ENCODE measurements at regions not wholly inside any gene's neighbourhood (a gene's known extent, or its start where the extent isn't known, plus 50 kb on each side); places are given as distances from the start of the nearest gene placed in this dataset.

- no peaks in the 10 kb centered on the region for H3K27me3 ChIP-seq (ENCODE audit: low read depth)
- no peaks in the 10 kb centered on the region for H3K36me3 ChIP-seq
Observed at GRCh38 chr2:209322905-209323512, 100.8 kb upstream of the MAP2 start.

DNA sequence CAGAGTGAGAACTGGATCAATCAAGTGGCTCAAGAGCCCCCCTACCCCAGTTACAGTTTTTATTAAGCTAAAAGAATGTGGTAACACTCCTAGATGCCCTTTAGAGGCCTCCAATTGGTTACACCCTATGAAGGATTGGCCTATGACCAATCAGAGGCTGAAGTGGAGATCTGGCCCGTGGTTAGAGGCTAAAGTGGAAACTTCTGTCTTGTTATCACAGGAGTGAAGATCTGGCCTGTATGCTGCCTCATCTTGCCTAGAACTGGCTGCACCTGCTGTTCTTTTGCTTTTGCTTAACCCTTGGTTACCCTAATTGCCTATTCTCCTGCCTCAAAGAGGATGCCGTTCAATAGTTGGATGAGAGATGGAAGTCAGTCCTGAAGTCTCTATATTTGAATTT, 100.1 kb upstream of the MAP2 start:
- Histone ChIP-seq H3K27ac (no peak overlapping the region), H3K4me1 (no peaks in the 10 kb centered on the region), H3K36me3 (no peaks in the 10 kb centered on the region), H3K4me3 (no peak overlapping the region), H3K9me3 (no peaks in the 10 kb centered on the region), H3K27me3 (ENCODE audit: low read depth) (no peaks in the 10 kb centered on the region)
- TF ChIP-seq, protein P1, sequence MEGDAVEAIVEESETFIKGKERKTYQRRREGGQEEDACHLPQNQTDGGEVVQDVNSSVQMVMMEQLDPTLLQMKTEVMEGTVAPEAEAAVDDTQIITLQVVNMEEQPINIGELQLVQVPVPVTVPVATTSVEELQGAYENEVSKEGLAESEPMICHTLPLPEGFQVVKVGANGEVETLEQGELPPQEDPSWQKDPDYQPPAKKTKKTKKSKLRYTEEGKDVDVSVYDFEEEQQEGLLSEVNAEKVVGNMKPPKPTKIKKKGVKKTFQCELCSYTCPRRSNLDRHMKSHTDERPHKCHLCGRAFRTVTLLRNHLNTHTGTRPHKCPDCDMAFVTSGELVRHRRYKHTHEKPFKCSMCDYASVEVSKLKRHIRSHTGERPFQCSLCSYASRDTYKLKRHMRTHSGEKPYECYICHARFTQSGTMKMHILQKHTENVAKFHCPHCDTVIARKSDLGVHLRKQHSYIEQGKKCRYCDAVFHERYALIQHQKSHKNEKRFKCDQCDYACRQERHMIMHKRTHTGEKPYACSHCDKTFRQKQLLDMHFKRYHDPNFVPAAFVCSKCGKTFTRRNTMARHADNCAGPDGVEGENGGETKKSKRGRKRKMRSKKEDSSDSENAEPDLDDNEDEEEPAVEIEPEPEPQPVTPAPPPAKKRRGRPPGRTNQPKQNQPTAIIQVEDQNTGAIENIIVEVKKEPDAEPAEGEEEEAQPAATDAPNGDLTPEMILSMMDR (IDR thresholded peaks at IDR 0.05), result no peak
- DNase-seq (no peak), ATAC-seq (no peak)
- intact Hi-C loops (cut with DNase I), result no loop called here

More at GRCh38 chr2:209322905-209323512, 100.8 kb upstream of the MAP2 start:
- no peak for DNase-seq
- no peak overlapping the region for H3K27ac ChIP-seq
- intact Hi-C loops (cut with DNase I), result no loop called here
- TF ChIP-seq, protein P1 (IDR thresholded peaks at IDR 0.05), result no peak
- no peak overlapping the region for H3K4me3 ChIP-seq
- H3K4me1 ChIP-seq, result no peaks in the 10 kb centered on the region
- H3K9me3 ChIP-seq, result no peaks in the 10 kb centered on the region
- ATAC-seq, result no peak

- DNase-seq (no peak), ATAC-seq (no peak)
- H3K4me1 ChIP-seq, result no peaks in the 10 kb centered on the region
- H3K27me3 ChIP-seq (ENCODE audit: low read depth), result no peaks in the 10 kb centered on the region
- H3K9me3 ChIP-seq, result no peaks in the 10 kb centered on the region
- TF ChIP-seq, protein P1 (IDR thresholded peaks at IDR 0.05), result no peak
- H3K27ac ChIP-seq, result no peak overlapping the region
- H3K4me3 ChIP-seq, result no peak overlapping the region
- intact Hi-C loops (cut with DNase I), result no loop called here
- no peaks in the 10 kb centered on the region for H3K36me3 ChIP-seq
Observed at GRCh38 chr2:209324281-209324680, 99.6 kb upstream of the MAP2 start.

- DNase-seq (no peak), ATAC-seq (no peak)
- Histone ChIP-seq H3K4me3 (no peak overlapping the region), H3K4me1 (no peaks in the 10 kb centered on the region), H3K27me3 (ENCODE audit: low read depth) (no peaks in the 10 kb centered on the region), H3K9me3 (no peaks in the 10 kb centered on the region), H3K36me3 (no peaks in the 10 kb centered on the region), H3K27ac (no peak overlapping the region)
- TF ChIP-seq, protein P1 (IDR thresholded peaks at IDR 0.05), result peak; percentile 12
- intact Hi-C loops (cut with DNase I), result loop anchor here (10.0 kb wide), 1 partner anchor 223 kb away; no protein-coding TSS in a partner anchor
Observed at GRCh38 chr2:209331291-209331844, 92.5 kb upstream of the MAP2 start.

DNA sequence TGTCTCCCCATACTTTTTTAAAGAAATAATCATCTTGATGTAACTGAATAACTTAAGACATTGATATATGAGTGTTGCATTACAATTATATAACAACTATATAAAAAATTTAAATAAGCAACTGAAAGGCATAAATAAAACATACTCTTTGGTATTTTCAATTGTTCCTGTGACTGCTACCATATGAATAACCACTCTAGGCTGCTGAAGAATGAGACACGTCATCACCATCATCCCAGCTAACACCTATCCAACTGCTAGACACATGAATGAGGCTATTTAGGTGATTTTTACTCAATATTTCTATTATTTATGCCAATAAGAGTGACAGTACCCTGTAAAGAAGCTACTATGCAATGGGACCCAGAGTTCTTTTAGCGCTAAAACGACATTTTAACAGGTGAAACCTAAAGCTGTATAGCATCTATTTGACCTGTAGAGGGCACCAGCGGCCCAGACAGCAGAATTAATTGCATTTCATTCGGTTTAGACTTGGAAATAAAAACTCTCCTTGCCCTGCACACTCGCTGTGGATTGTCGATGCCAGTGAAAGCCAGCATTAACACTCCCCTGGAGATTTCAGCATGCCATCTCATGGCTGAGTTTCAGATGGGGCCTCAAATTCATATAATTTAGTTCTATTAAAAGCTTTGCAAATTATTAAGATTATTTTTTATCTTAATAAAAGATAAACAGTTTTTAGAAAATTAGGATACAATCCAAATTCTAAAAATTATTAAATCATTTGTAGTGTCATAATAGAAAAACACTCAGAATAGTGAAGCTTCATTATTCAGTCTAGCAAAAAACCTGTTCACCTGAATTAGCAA, 89.4 kb upstream of the MAP2 start:
- peak; percentile 49 for DNase-seq
- H3K36me3 ChIP-seq, result no peaks in the 10 kb centered on the region
- no peak overlapping the region for H3K4me3 ChIP-seq
- intact Hi-C loops (cut with DNase I), result loop anchor here (10.0 kb wide), 1 partner anchor 220 kb away; no protein-coding TSS in a partner anchor
- H3K9me3 ChIP-seq, result no peaks in the 10 kb centered on the region
- TF ChIP-seq, protein P1 (IDR thresholded peaks at IDR 0.05), result peak; percentile 90
- peak; percentile 76 to 86 for ATAC-seq
- H3K27ac ChIP-seq, result no peak overlapping the region
- no peaks in the 10 kb centered on the region for H3K27me3 ChIP-seq (ENCODE audit: low read depth)
- no peaks in the 10 kb centered on the region for H3K4me1 ChIP-seq
